Transverse colon (tissue), 4 donors: ENCODE measurements at regions not wholly inside any gene's neighbourhood (a gene's known extent, or its start where the extent isn't known, plus 50 kb on each side); places are given as distances from the start of the nearest gene placed in this dataset.

Source experiments
- DNase-seq: peaks from one replicate; pipeline ENCODE4 v3.0.0-alpha.2; 2019
- H3K27ac ChIP-seq, 4 donors: fragments of 200-600 bp; sonication (generic); 2 replicates each; pipeline ENCODE4 v1.5.1; 2016 to 2018; ENCODE audit warnings: inconsistent platforms in 4 of 4
- H3K27me3 ChIP-seq: fragments of 200-600 bp; sonication (generic); 2 replicates; pipeline ENCODE4 v1.5.1; 2017; ENCODE audit warnings: inconsistent platforms
- H3K36me3 ChIP-seq, 4 donors: fragments of 200-600 bp; sonication (generic); 2 replicates each; pipeline ENCODE4 v1.5.1; 2017 to 2019; ENCODE audit warnings: inconsistent platforms in 4 of 4
- H3K4me1 ChIP-seq, 4 donors: fragments of 200-600 bp; sonication (generic); 2 replicates each; pipeline ENCODE4 v1.5.1; 2017 to 2020; ENCODE audit warnings: inconsistent platforms in 4 of 4
- H3K4me3 ChIP-seq, 4 donors: fragments of 200-600 bp; sonication (generic); 1 replicate in 1 of 4; 2 replicates in 3 of 4; pipeline versions ENCODE4 v1.5.1 to v1.6.1; 2017 to 2019; ENCODE audit warnings: inconsistent platforms in 4 of 4
- H3K9me3 ChIP-seq, 2 donors: fragments of 200-600 bp; sonication (generic); 2 replicates each; pipeline ENCODE4 v1.5.1; 2017 to 2019; ENCODE audit warnings: inconsistent platforms in 2 of 2
- EP300 ChIP-seq: sonication (generic); formaldehyde crosslinking; IDR thresholded peaks from one replicate; pipeline ENCODE4 v1.6.1; 2017; ENCODE audit warnings: antibody characterized with exemption, low read depth
- POLR2A ChIP-seq: fragments of 450-650 bp; IDR thresholded peaks from one replicate; pipeline ENCODE4 v1.6.1; 2016; ENCODE audit warnings: antibody characterized with exemption, mild to moderate bottlenecking, moderate library complexity
- POLR2AphosphoS5 ChIP-seq, 3 donors: sonication (generic); formaldehyde crosslinking; IDR thresholded peaks; one replicate each; pipeline ENCODE4 v1.6.1; 2016; ENCODE audit warnings: antibody characterized with exemption in 3 of 3
- whole genome bisulfite sequencing, 2 donors: methylation state at CpG; one replicate each; pipeline ENCODE4 v1.1.5; 2018; ENCODE audit warnings: low coverage in 1 of 2; 5-methylcytosine and 5-hydroxymethylcytosine counted together
- in situ Hi-C, 4 donors: fragments of 200-750 bp; cut with MboI; loops; one replicate each; pipeline versions ENCODE4 v1.15.0 to v1.15.1; 2017; ENCODE audit warnings: low sequenced_read_pairs in 3 of 4, low pct_ligation_motif_present in 1 of 4, low pct_unique_long_range_greater_than_20kb in 1 of 4
- intact Hi-C: fragments of 100-400 bp; cut with DNase I; formaldehyde crosslinking; loops from one replicate; pipeline ENCODE4 v1.15.1; 2023; ENCODE audit warnings: low total_unique reads
- small RNA-seq, 4 donors: library from RNA; depleted of rRNA; stranded (forward); fragments of <200 nt; gene quantifications; one replicate each; pipeline ENCODE3, GENCODE V24; 2016
- TF ChIP-seq, protein P1 (sequence below), 5 experiments: fragments of 200-600 bp in 3 of 5; fragments of 450-650 bp in 2 of 5; sonication (generic) in 3 of 5; IDR thresholded peaks; 1 replicate in 2 of 5; 2 replicates in 3 of 5; pipeline ENCODE4 v1.5.1; 2016 to 2017; ENCODE audit warnings: antibody characterized with exemption in 5 of 5, inconsistent platforms in 3 of 5, mild to moderate bottlenecking in 2 of 5, moderate library complexity in 1 of 5

DNA sequence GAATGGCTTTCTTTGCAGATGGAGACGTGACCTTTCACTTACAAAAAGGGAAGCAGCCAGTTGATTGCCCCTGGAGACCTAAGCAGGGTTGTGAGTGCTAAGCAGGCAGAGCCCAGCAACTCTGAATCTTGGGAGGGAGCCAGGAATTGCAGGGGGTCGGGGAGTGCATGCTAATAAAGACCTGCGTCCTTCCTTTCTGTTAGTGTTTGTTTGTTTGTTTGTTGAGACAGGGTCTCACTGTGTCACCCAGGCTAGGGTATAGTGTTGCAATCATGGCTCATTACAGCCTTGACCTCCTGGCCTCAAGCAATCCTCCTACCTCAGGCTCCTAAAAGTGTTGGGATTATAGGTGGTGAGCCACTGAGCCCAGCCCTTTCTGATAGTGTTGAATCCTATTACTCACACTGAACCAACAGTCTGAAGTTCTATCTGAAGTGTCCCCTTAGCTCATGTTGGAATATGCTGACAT is 137.4 kb downstream of the CEP135 start:
- H3K36me3 ChIP-seq = no peaks in the 10 kb centered on the region
- H3K4me1 ChIP-seq = peaks cover 0 to 17% (median 8%) of the 10 kb centered on the region in 4 donors
- intact Hi-C loops (no loop called here), in situ Hi-C loops (no loop called here)
- H3K4me3 ChIP-seq = no peak overlapping the region
- H3K9me3 ChIP-seq = no peaks in the 10 kb centered on the region
- TF ChIP-seq POLR2A = no peak
- TF ChIP-seq, protein P1, sequence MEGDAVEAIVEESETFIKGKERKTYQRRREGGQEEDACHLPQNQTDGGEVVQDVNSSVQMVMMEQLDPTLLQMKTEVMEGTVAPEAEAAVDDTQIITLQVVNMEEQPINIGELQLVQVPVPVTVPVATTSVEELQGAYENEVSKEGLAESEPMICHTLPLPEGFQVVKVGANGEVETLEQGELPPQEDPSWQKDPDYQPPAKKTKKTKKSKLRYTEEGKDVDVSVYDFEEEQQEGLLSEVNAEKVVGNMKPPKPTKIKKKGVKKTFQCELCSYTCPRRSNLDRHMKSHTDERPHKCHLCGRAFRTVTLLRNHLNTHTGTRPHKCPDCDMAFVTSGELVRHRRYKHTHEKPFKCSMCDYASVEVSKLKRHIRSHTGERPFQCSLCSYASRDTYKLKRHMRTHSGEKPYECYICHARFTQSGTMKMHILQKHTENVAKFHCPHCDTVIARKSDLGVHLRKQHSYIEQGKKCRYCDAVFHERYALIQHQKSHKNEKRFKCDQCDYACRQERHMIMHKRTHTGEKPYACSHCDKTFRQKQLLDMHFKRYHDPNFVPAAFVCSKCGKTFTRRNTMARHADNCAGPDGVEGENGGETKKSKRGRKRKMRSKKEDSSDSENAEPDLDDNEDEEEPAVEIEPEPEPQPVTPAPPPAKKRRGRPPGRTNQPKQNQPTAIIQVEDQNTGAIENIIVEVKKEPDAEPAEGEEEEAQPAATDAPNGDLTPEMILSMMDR (IDR thresholded peaks at IDR 0.05) = no peak
- no peak for TF ChIP-seq EP300
- TF ChIP-seq POLR2AphosphoS5 (IDR thresholded peaks at IDR 0.05) = no peak
- no peaks in the 10 kb centered on the region for H3K27me3 ChIP-seq
- peak overlapping the region in 2 of 4 donors; percentile 1 to 14 for H3K27ac ChIP-seq
- DNase-seq = peak; percentile 32
- 26 to 47% methylated on average over 2 to 3 of the region's 3 CpGs for WGBS, 2 donors

DNA sequence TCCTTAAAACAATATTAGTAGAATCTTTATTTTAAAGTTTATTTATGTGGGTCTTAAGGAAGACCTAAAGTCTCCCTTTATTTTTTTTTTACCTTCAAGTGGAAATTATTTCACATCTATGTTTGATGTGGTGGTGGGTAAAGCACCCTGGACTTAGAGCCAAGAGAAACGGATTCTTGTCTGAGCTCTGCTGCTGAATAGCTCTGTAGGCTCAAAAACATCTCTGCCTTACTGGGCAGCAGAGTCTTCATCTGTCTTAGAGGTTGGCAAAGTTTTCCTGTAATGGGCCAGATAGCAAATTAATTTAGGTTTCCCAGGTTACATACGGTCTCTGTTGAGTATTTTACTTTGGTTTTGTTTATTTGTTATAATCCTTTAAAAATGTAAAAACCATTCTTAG is 136.5 kb downstream of the CEP135 start:
- Histone ChIP-seq H3K36me3 (no peaks in the 10 kb centered on the region), H3K27me3 (no peaks in the 10 kb centered on the region), H3K27ac (no peak overlapping the region), H3K4me3 (no peak overlapping the region), H3K4me1 (peaks cover 0 to 23% (median 14%) of the 10 kb centered on the region in 4 donors), H3K9me3 (no peaks in the 10 kb centered on the region)
- WGBS, 2 donors = 49 to 56% methylated on average over 2 of the region's 2 CpGs
- in situ Hi-C loops = no loop called here
- TF ChIP-seq, protein P1 (IDR thresholded peaks at IDR 0.05) = no peak
- TF ChIP-seq EP300 (no peak), POLR2A (no peak), POLR2AphosphoS5 (IDR thresholded peaks at IDR 0.05) (no peak)
- intact Hi-C loops = no loop called here
- DNase-seq = no peak

DNA sequence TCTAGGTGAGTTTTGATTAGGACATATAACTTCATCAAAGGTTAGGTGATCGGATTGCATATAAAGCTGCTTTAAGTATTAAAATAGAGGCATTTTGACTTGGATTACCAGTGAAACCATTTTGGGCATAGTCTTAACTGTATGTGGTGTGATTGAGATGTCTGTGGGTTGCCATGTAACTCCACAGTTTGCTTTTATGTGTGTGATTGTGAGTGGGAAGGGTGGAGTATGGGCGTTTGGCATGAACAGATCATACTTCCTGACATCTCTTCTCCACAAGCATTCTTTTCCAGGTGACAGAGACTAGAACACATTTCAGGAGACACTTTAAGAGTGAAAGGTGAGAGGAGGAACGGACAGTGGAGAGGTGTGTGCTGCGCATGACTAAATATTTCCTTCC is 136.1 kb downstream of the CEP135 start:
- no peaks in the 10 kb centered on the region for H3K9me3 ChIP-seq
- no peaks in the 10 kb centered on the region for H3K27me3 ChIP-seq
- peaks cover 0 to 23% (median 14%) of the 10 kb centered on the region in 4 donors for H3K4me1 ChIP-seq
- H3K4me3 ChIP-seq = no peak overlapping the region
- no peak overlapping the region for H3K27ac ChIP-seq
- in situ Hi-C loops = no loop called here
- WGBS, 2 donors = 66 to 81% methylated on average over 4 of the region's 4 CpGs
- H3K36me3 ChIP-seq = no peaks in the 10 kb centered on the region
- intact Hi-C loops = no loop called here
- TF ChIP-seq, protein P1 (IDR thresholded peaks at IDR 0.05) = no peak
- TF ChIP-seq POLR2AphosphoS5 (IDR thresholded peaks at IDR 0.05) (no peak), POLR2A (no peak), EP300 (no peak)
- DNase-seq = no peak

Small RNA genes in the stretch of these regions (small RNA-seq; reads per million reads assigned to genes)
- 0 reads per million in 4 donors for gene RNA5SP161
